GM18909 (cell line): ENCODE measurements at regions not wholly inside any gene's neighbourhood (a gene's known extent, or its start where the extent isn't known, plus 50 kb on each side); places are given as distances from the start of the nearest gene placed in this dataset.
"Not testable (repeated sequence)": the region's sequence is repeated elsewhere in the genome, so short reads cannot be mapped to it uniquely, and the experiment has no call there.

Experiments
- ATAC-seq: cut with Tn5 transposase; IDR thresholded peaks from one replicate; pipeline ENCODE4 v1.9.1; 2021; ENCODE audit warnings: mild to moderate bottlenecking; ENCODE audit not compliant: unreplicated experiment, poor library complexity

GRCh38 chr15:95724908-95725633 lies 605.4 kb upstream of the NR2F2 start:
- no peak for ATAC-seq

DNA sequence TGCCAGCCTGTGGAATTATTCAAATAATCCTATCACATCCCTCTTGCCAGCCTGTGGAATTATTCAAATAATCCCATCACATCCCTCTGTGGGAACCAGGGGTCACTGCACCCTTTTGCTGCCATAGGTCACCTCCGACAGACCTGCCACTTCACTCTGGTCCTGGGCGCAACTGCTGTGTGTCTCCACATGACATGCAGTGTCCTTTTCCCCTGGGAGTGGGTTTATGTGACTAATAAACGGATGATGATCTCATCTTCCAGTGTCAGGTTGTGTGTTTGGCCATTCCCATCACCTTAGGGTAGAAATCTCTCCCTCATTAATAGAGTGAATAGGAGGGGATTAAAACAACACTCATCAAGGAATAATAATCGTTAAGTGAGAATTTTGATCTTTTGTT lies 603.6 kb upstream of the NR2F2 start:
- no peak for ATAC-seq

GRCh38 chr15:95733931-95734330 lies 596.6 kb upstream of the NR2F2 start:
- ATAC-seq, result no peak

DNA sequence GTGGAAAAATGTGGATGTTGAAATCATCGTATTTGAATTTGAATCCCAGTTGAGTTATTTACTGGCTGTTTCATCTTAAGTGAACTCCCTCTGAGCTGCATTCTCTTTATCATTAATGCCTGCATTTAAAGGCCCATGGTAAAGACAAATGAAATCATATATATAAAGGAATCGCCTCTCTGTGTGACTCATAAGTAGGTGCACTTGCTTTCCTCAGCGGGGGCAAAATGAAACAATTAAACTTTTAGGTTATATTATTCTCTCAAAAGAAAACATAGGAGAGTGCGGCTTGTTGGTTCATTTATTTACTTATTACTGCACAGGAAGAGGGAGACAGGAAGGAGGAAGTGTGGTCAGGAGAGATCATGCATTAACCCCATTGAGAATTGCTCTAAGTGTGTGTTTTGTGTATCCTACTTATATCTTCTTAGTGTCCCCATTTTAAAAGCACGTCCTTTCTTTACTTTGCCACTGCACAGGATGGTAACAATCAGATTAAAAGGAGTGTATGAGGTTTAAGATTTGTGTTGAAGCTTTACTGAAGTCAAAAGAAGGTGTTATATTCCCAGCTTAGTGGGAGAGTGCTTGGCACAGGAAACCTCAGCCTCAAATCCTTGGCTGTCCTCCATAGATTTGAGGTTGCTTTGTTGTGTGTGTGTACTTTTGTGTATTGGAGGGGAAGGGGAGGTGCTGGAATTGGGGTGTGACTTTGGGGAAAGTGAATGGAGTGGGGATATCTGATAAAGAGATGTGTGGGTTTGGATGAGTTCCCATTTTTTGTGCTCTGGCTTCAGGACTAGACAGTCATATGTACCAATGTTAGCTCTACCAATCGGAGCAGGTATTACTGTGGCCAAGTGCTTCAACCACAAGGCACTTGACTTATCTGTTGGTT lies 595.8 kb upstream of the NR2F2 start:
- no peak for ATAC-seq

DNA sequence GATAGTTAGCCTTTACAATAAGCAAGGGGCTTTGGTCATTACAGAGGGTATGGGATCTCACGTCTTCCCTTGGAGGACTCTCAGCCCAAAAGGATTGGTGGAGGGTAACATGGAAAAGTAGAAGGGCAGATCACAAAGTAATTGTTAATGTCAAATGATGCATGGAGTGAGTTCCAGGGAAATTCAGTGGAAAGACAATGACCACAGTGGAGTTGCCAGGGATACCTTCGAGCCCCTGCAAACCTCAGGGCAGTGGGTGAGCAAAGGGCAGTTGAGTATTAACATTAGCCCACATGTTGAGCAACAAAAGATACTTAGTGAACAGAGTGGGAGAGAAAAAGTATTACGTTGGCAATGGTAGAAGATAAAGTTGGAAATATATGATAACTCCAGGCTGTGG lies 593.4 kb upstream of the NR2F2 start:
- no peak for ATAC-seq

GRCh38 chr15:95739131-95739530 lies 591.4 kb upstream of the NR2F2 start:
- ATAC-seq, result no peak

DNA sequence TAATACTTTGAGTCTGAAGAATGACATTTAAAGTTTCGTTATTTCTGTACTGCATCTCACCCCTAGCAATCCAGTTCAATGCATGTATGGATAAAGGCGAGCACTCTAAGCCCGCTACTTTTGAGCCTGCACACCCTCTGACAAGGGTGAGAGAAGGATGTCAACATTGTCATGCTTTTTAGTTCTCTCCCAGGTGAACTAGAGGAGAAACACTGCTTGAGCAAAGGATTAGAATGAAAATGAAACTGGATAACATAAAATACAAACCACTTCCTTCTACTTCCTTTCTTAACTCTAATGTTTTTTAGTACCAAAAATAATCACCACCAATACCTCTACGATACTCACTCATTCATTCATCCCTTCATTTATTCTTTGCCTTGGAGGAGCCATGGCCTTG lies 588.7 kb upstream of the NR2F2 start:
- no peak for ATAC-seq

DNA sequence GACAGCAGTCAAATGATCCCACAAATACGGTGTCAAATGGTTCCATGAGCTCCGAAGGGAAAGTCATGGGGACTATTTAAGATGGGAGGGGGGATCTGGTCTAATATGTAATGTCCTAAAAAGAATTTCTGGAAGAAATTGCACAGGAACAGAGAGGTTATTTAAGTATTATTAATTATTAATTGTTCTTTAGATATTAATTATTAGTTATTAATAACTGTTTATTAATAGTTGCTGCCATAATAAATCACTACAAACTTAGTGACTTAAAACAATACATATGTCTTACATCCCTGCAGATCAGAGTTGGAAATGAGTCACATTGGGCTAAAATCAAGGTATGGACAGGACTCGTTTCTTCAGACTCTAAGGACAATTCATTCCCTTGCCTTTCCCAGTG lies 588.2 kb upstream of the NR2F2 start:
- ATAC-seq, result no peak

GRCh38 chr15:95742836-95743235 lies 587.7 kb upstream of the NR2F2 start:
- ATAC-seq, result no peak

DNA sequence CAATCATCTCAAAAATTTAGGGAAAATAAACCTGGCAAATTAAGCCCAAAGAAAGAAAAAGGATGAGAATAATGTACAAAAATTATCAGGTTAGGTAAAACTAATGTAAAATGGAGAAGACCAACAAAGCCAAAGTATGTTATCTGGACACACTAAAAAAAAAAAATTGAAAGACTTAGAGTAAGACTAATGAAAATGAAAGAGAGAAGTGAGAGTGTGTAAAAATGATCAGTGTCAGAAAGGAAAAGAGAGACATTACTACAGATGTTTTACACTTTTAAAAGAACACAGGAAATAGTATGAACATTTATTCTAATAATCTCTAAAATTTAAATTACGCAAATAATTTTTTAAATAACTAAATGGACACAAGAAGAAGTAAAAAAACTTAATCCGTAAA lies 573.3 kb upstream of the NR2F2 start:
- no peak for ATAC-seq

GRCh38 chr15:95758451-95758850 lies 572.0 kb upstream of the NR2F2 start:
- no peak for ATAC-seq

DNA sequence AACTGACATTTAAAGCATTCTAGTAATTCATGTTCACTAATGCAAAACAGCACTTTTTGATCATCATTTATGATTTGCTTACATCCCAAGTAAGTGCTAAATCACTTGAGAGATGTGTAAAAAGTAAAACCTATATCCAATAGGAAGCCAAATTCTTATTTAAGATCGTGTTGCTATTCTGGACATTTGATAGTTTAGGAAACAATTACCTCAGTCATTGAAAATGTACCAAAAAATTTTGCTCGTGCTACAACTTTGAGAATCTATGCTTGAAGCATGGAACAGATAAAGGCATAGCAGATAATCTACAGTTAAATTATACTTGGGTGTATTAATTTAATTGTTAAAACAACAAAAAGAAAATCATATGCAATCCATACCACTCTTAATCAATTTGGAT lies 571.6 kb upstream of the NR2F2 start:
- ATAC-seq, result no peak

DNA sequence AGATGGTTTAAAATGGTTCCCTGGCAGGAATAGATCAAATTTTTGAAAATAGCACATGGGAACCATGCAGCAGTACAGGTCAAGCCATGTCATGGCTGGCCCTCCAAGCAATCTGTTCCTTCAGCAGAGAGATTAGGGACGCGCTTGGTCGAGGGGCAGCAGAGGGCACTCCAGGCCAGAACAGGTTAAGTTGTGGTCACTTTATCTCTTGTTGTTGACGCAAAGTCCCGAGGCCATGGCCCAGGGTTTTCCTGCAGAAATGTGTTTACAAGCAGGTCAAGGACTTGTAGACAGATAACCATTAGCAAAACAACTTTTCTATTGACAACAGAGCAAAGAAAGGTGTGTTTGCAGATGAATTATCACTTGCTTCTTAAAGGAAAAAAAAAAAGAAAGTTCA lies 570.0 kb upstream of the NR2F2 start:
- no peak for ATAC-seq

DNA sequence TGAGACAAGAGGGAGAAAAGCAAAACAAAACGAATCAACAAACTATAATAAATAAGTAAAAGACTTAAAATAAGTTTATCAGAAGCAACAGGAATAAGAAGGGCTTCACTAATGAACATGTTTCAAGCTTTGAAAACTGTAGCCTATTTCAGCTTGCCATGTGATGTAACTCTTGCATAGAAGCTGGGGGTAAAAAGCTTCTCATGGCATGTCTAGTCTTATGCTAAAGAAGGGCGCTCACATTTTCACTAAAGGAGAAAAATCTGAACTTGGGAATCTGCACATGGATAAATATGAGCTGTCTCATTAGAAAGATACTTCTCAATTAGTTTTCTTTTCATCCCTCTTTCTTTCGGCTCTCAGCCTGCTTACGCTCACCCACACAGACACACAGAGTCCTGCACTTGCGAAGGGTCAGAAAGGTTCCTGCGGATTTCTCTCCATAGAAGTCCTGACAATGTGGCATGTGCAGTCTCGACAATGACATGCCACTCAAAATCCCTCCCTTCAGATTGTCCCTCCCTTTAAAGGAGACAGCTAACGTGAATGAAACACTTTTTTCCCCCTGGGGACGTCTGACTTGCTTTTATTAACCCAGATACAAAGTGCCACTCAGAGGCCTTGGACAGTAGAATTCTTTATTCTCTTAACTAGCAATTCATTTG lies 568.9 kb upstream of the NR2F2 start:
- ATAC-seq, result no peak

DNA sequence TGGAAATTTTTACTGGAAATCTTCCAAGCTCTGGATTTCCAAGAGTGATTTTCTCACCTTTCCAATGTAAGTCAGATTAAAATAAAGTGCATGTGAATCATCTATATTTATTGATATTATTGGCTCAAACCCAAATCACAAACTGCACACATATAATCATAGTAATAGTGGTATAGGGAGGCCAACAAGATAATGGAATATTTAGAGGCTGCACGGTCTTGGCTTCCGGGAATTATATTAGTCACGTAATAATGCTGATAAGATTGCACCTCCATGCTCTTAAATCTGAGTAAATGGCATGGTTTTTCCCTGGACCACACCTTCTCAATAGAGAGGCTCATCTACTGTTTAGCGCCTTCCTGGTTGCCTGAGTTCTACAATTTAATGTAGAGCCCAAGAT lies 567.1 kb upstream of the NR2F2 start:
- ATAC-seq, result no peak

GRCh38 chr15:95765161-95765560 lies 565.3 kb upstream of the NR2F2 start:
- ATAC-seq, result no peak

DNA sequence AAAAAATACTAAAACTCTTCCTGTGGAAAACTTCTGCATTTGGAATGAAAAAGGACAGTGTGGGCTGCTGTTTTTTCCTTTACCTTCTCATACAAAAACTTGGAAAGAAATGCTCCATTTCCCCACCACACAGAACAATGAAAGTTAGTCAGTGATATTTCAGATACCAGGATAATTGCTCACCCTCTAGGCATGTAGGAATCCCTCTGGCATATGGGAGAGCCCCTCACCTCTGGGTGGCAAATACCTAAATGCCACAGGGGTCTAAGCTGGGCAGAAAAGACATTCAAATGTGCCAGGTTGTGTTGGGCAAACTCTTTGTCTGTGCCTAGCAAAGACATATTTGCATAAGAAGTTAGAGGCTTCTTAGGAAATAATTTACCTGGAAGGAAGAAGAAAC lies 560.3 kb upstream of the NR2F2 start:
- no peak for ATAC-seq

DNA sequence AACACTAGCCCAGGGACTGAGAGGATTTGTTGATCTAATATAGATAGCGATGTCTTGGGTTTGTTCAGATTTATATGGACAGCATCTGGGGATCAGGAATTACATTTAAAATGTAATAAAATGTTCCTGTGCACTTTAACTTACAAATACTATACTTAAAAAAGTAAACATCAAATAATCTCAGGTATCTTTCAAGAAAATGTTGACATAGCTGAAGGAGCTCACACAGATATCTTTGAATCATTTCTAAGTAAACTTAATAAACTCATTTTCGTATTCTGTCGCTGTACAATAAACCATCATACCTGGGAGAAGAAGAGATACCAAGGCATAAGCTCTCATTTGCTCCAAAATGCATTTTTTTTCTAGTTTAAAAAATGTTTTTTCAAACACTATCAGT lies 557.5 kb upstream of the NR2F2 start:
- no peak for ATAC-seq

GRCh38 chr15:95784508-95784907 lies 546.0 kb upstream of the NR2F2 start:
- no peak for ATAC-seq

DNA sequence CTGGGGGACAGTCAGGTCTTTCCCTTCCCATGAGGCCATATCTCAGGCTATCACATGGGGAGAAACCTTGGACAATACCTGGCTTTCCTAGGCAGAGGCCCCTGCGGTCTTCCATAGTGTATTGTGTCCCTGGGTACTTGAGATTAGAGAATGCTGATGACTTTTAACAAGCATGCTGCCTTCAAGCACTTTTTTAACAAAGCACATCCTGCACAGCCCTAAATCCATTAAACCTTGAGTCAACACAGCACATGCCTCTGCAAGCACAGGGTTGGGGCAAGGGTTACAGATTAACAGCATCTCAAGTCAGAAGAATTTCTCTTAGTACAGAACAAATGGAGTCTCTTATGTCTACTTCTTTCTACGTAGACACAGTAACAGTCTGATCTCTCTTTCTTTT lies 545.2 kb upstream of the NR2F2 start:
- not testable (repeated sequence) for ATAC-seq

DNA sequence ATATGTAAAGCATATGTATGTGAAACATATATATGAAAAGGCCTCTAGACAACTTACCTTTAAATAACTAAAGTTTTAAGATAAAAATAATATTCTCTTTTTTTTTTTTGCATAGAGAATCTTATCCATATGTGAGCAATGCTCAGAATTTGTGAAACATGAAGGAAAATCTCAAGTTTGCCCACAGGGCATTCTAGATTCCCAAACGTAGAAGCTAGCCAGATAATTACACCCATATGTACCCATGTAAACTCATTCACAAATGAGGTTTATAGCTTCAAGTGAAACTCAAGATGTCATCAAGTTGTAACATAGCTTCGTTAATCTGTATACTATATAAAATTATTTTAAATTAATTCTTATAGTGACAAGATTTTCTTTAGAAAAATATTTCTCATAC lies 537.3 kb upstream of the NR2F2 start:
- ATAC-seq, result no peak
